ENCODE measurements at regions not wholly inside any gene's neighbourhood (a gene's known extent, or its start where the extent isn't known, plus 50 kb on each side); places are given as distances from the start of the nearest gene placed in this dataset.

- FAIRE-seq: no peak
- CTCF ChIA-PET: interaction anchor here (1.5 kb wide), 1 partner anchor 340 kb away, joined by 3 read pairs; no protein-coding TSS in a partner anchor
- Histone ChIP-seq H3K79me2 (ENCODE audit: control insufficient read depth, insufficient read depth, low read length) (no peaks in the 10 kb centered on the region), H3K9ac (replicated peaks; ENCODE audit: extremely low read depth, insufficient read depth, low read length) (no peak overlapping the region), H3K4me1 (ENCODE audit: control insufficient read depth, extremely low read depth, insufficient read depth, low read length) (no peaks in the 10 kb centered on the region), H3K36me3 (ENCODE audit: control insufficient read depth in 2 of 2, extremely low read depth in 1 of 2, insufficient read depth in 2 of 2, low read length in 2 of 2) (no peaks in the 10 kb centered on the region), H2AFZ (ENCODE audit: low read depth, low read length) (no peak overlapping the region), H3K27ac (ENCODE audit: insufficient read depth, low read depth, low read length) (no peak overlapping the region), H4K20me1 (replicated peaks; ENCODE audit: control insufficient read depth, extremely low read depth, insufficient read depth, low read length) (no peaks in the 10 kb centered on the region), H3K9me1 (replicated peaks; ENCODE audit: control insufficient read depth, extremely low read depth, insufficient read depth, low read length) (no peaks in the 10 kb centered on the region), H3K4me2 (ENCODE audit: insufficient read depth, low read length) (no peak overlapping the region), H3K9me3 (replicated peaks; ENCODE audit: control insufficient read depth, insufficient read depth, low read length) (no peaks in the 10 kb centered on the region), H3K4me3 (replicated peaks in 1 of 3; ENCODE audit: insufficient read depth in 1 of 3, low read depth in 1 of 3, low read length in 3 of 3) (no peak overlapping the region), H3K27me3 (ENCODE audit: control insufficient read depth in 2 of 2, insufficient read depth in 2 of 2, low read length in 2 of 2) (no peaks in the 10 kb centered on the region)
- TF ChIP-seq MAX (IDR thresholded peaks at IDR 0.05; ENCODE audit: insufficient read depth, insufficient read length): no peak
- TF ChIP-seq FOS (IDR thresholded peaks at IDR 0.05; ENCODE audit: borderline replicate concordance, insufficient read depth, low read length): no peak
- no peak for TF ChIP-seq GATA2 (IDR thresholded peaks at IDR 0.05; ENCODE audit: insufficient read depth, insufficient read length, low read depth, low read length)
- TF ChIP-seq JUN (IDR thresholded peaks at IDR 0.05; ENCODE audit: borderline replicate concordance, insufficient read depth, insufficient read length, low read depth): no peak
- no peak for TF ChIP-seq CTCF (IDR thresholded peaks at IDR 0.05; ENCODE audit: extremely low read depth in 1 of 2, insufficient read depth in 1 of 2, low read depth in 1 of 2, low read length in 2 of 2)
- no peak for TF ChIP-seq POLR2A (IDR thresholded peaks at IDR 0.05; ENCODE audit: low read depth, low read length)
- TF ChIP-seq EZH2 (IDR thresholded peaks at IDR 0.05; ENCODE audit: borderline replicate concordance, low read depth, low read length, severe bottlenecking): no peak
- TF ChIP-seq POLR2AphosphoS5 (IDR thresholded peaks at IDR 0.05; ENCODE audit: insufficient read depth, low read depth, low read length): no peak
- TF ChIP-seq MYC (IDR thresholded peaks at IDR 0.05; ENCODE audit: low read depth, low read length): no peak
- intact Hi-C loops (cut with micrococcal nuclease) (no loop called here), dilution Hi-C loops (cut with MboI; ENCODE audit: extremely low pct_ligation_motif_present, low sequenced_read_pairs) (no loop called here)
- POLR2A ChIA-PET: no interaction called here
- DNase-seq (ENCODE audit: low read depth, low spot score): no peak
- no TSS peak for BruUV-seq (replicated peaks)
Measured at GRCh38 chr11:101668236-101668635, 84.4 kb upstream of the TRPC6 start.

All from endothelial cell of umbilical vein (primary cell).